ENCODE measurements at regions not wholly inside any gene's neighbourhood (a gene's known extent, or its start where the extent isn't known, plus 50 kb on each side); places are given as distances from the start of the nearest gene placed in this dataset.

- TF ChIP-seq CTCF (conservative IDR thresholded peaks at IDR 0.05; ENCODE audit: low read depth, low read length) (no peak), EZH2 (IDR thresholded peaks at IDR 0.05; ENCODE audit: borderline replicate concordance, low read depth, low read length, poor library complexity, severe bottlenecking) (no peak)
Observed at GRCh38 chr16:11423315-11424117, 78.3 kb downstream of the RMI2 start.

Measured in A673 (cell line).